Osteoblast (primary cell): ENCODE measurements at regions not wholly inside any gene's neighbourhood (a gene's known extent, or its start where the extent isn't known, plus 50 kb on each side); places are given as distances from the start of the nearest gene placed in this dataset.
A peak's percentile ranks its signal among the peaks of the same experiment; 100 is the strongest.

Source experiments
- DNase-seq: peaks from one replicate; pipeline ENCODE4 v3.0.0; 2011; ENCODE audit warnings: low spot score, mixed read lengths; ENCODE audit not compliant: insufficient read length; ENCODE audit errors: missing footprints
- H2AFZ ChIP-seq: 2 replicates; pipeline ENCODE4 v1.6.0; 2011; ENCODE audit warnings: mild to moderate bottlenecking, low read length
- H3K27ac ChIP-seq: 2 replicates; pipeline ENCODE4 v1.5.1; 2011; ENCODE audit warnings: mild to moderate bottlenecking, low read depth, low read length, moderate library complexity
- H3K27me3 ChIP-seq: 2 replicates; pipeline ENCODE4 v1.6.0; 2012; ENCODE audit warnings: mild to moderate bottlenecking, control low read depth, inconsistent platforms, low read length, moderate library complexity; ENCODE audit not compliant: insufficient read depth
- H3K36me3 ChIP-seq: 2 replicates; pipeline ENCODE4 v1.5.1; 2011; ENCODE audit warnings: mild to moderate bottlenecking, low read length, control low read depth, moderate library complexity; ENCODE audit not compliant: insufficient read depth
- H3K4me1 ChIP-seq: 2 replicates; pipeline ENCODE4 v1.5.1; 2011; ENCODE audit warnings: mild to moderate bottlenecking, low read length, control low read depth, moderate library complexity; ENCODE audit not compliant: insufficient read depth
- H3K4me2 ChIP-seq: 2 replicates; pipeline ENCODE4 v1.6.0; 2011; ENCODE audit warnings: mild to moderate bottlenecking, low read length; ENCODE audit not compliant: insufficient read depth
- H3K4me3 ChIP-seq: fragments of 200-600 bp; sonication (generic); 3 replicates; pipeline ENCODE4 v1.5.1; 2012; ENCODE audit warnings: mild to moderate bottlenecking, low read length, inconsistent platforms; ENCODE audit not compliant: insufficient read depth
- H3K79me2 ChIP-seq: 2 replicates; pipeline ENCODE4 v1.6.0; 2012; ENCODE audit warnings: mild to moderate bottlenecking, low read length, control low read depth, inconsistent platforms; ENCODE audit not compliant: insufficient read depth
- H3K9me3 ChIP-seq: 2 replicates; pipeline ENCODE4 v1.5.1; 2011; ENCODE audit warnings: low read depth, low read length, control low read depth
- H4K20me1 ChIP-seq: 2 replicates; pipeline ENCODE4 v1.6.0; 2012; ENCODE audit warnings: mild to moderate bottlenecking, low read length, control low read depth; ENCODE audit not compliant: insufficient read depth
- TF ChIP-seq, protein P1 (sequence below): IDR thresholded peaks from 2 replicates; pipeline ENCODE4 v1.5.1; 2011; ENCODE audit warnings: mild to moderate bottlenecking, low read depth, low read length, moderate library complexity; ENCODE audit errors: extremely low read depth

DNA sequence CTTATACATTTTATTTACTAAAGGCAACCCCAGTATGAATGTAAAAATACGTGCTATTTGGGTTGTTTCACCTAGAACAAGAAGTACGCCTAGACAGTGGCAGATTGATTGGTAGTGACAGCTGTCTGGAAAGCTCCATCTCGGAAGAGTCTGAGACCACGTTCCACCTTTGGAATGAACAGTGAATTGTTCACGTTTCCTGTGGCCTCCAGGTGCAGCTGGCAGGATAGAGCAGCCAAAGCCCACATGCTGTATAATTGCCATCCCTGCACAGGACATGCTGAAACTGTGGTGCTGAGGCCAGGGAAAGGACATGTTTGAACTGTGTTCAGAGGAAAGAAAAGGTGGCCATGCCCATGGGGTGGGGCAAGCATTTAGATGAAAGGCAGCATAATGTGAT is 218.7 kb upstream of the MTNR1B start:
- H3K4me3 ChIP-seq, result no peak overlapping the region
- H3K4me1 ChIP-seq, result no peaks in the 10 kb centered on the region
- H2AFZ ChIP-seq, result no peak overlapping the region
- TF ChIP-seq, protein P1, sequence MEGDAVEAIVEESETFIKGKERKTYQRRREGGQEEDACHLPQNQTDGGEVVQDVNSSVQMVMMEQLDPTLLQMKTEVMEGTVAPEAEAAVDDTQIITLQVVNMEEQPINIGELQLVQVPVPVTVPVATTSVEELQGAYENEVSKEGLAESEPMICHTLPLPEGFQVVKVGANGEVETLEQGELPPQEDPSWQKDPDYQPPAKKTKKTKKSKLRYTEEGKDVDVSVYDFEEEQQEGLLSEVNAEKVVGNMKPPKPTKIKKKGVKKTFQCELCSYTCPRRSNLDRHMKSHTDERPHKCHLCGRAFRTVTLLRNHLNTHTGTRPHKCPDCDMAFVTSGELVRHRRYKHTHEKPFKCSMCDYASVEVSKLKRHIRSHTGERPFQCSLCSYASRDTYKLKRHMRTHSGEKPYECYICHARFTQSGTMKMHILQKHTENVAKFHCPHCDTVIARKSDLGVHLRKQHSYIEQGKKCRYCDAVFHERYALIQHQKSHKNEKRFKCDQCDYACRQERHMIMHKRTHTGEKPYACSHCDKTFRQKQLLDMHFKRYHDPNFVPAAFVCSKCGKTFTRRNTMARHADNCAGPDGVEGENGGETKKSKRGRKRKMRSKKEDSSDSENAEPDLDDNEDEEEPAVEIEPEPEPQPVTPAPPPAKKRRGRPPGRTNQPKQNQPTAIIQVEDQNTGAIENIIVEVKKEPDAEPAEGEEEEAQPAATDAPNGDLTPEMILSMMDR, result no peak
- H3K79me2 ChIP-seq, result no peaks in the 10 kb centered on the region
- no peak for DNase-seq
- no peaks in the 10 kb centered on the region for H3K9me3 ChIP-seq
- H3K4me2 ChIP-seq, result no peak overlapping the region
- no peaks in the 10 kb centered on the region for H3K36me3 ChIP-seq
- no peak overlapping the region for H3K27ac ChIP-seq
- H4K20me1 ChIP-seq, result no peaks in the 10 kb centered on the region
- no peaks in the 10 kb centered on the region for H3K27me3 ChIP-seq

DNA sequence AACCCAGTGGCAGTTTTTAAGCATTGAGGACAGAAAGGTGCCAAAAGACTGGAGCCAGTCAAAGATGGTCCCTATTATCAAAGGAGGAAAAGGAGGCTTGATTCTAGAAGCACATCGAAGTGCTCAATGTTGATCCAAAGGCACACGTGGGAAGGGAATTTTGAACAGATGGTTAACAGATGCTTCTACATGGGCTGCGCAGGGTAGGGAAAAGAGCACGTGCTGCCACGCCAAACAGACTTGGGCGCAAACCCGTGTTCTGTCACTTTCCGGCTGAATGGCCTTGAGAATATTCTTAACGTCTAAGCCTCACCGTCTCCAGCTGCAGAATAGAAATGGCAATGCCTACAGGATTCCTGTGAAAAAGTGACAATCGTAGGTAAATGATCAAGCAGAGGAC is 217.9 kb upstream of the MTNR1B start:
- H3K4me1 ChIP-seq, result no peaks in the 10 kb centered on the region
- no peak overlapping the region for H3K4me2 ChIP-seq
- DNase-seq, result no peak
- H4K20me1 ChIP-seq, result no peaks in the 10 kb centered on the region
- no peaks in the 10 kb centered on the region for H3K9me3 ChIP-seq
- no peaks in the 10 kb centered on the region for H3K27me3 ChIP-seq
- no peaks in the 10 kb centered on the region for H3K36me3 ChIP-seq
- no peak overlapping the region for H3K4me3 ChIP-seq
- H2AFZ ChIP-seq, result no peak overlapping the region
- TF ChIP-seq, protein P1, result no peak
- H3K27ac ChIP-seq, result no peak overlapping the region
- no peaks in the 10 kb centered on the region for H3K79me2 ChIP-seq

DNA sequence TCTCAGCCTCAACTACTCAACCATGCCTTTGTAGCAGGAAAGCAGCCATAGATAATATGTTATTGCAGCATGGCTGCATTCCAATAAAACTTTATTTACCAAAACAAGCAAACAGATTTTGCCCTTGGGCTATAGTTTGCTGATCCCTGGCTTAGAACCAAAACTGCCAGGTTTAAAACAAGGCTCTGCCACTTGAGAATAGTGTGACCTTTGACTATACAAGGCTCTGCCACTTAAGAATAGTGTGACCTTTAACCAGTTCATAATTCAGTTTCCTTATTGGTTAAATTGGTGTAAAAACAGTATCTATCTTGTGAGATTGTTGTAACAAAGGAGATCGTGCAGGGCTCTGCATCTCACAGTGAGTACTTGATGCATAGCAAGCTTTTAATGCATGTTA is 217.3 kb upstream of the MTNR1B start:
- H2AFZ ChIP-seq, result no peak overlapping the region
- no peaks in the 10 kb centered on the region for H3K9me3 ChIP-seq
- no peaks in the 10 kb centered on the region for H3K4me1 ChIP-seq
- H3K36me3 ChIP-seq, result no peaks in the 10 kb centered on the region
- H3K27ac ChIP-seq, result no peak overlapping the region
- no peak for DNase-seq
- TF ChIP-seq, protein P1, result no peak
- no peaks in the 10 kb centered on the region for H3K27me3 ChIP-seq
- no peaks in the 10 kb centered on the region for H3K79me2 ChIP-seq
- no peak overlapping the region for H3K4me3 ChIP-seq
- no peaks in the 10 kb centered on the region for H4K20me1 ChIP-seq
- no peak overlapping the region for H3K4me2 ChIP-seq

DNA sequence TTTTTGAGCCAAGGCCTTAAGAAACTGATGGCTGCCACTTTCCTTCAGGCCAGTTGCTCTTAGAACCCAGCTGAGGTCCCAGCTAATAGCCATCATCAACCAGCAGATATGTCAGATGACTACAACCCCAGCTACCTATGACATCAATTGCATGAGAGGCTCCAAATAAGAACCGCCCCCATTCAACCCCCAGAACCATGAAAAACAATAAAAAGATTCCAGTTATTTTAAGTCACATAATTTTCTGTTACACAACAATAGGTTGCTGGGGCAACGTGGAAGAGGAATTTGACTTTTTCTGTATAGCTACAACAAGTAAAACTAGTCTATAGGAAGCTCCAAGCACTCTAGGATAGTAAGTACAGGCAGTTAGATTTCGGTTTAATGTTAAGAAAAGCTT is 216.3 kb upstream of the MTNR1B start:
- Histone ChIP-seq H3K27me3 (no peaks in the 10 kb centered on the region), H3K36me3 (no peaks in the 10 kb centered on the region), H3K79me2 (no peaks in the 10 kb centered on the region), H2AFZ (no peak overlapping the region), H4K20me1 (no peaks in the 10 kb centered on the region), H3K4me1 (no peaks in the 10 kb centered on the region), H3K4me2 (no peak overlapping the region), H3K27ac (no peak overlapping the region), H3K9me3 (no peaks in the 10 kb centered on the region), H3K4me3 (no peak overlapping the region)
- peak; percentile 32 for DNase-seq
- TF ChIP-seq, protein P1, result no peak
